GM12878 (cell line): ENCODE measurements at regions not wholly inside any gene's neighbourhood (a gene's known extent, or its start where the extent isn't known, plus 50 kb on each side); places are given as distances from the start of the nearest gene placed in this dataset.

Experiments used
- CTCF ChIP-seq, 3 experiments: IDR thresholded peaks in 2 of 3; conservative IDR thresholded peaks in 1 of 3; 2 replicates each; pipeline ENCODE4 v1.5.1; 2011; ENCODE audit warnings: low read depth in 3 of 3, low read length in 3 of 3, mild to moderate bottlenecking in 3 of 3, control low read depth in 2 of 3, moderate library complexity in 2 of 3, inconsistent platforms in 1 of 3, mixed read lengths in 1 of 3; ENCODE audit not compliant: control insufficient read depth in 2 of 3, insufficient read depth in 1 of 3; ENCODE audit errors: extremely low read depth in 1 of 3
- JUNB ChIP-seq: IDR thresholded peaks from 2 replicates; pipeline ENCODE4 v1.6.1; 2016; ENCODE audit warnings: antibody characterized with exemption, mild to moderate bottlenecking
- POLR2AphosphoS5 ChIP-seq: IDR thresholded peaks from 2 replicates; pipeline ENCODE4 v1.6.1; 2011; ENCODE audit warnings: mild to moderate bottlenecking, low read length, inconsistent platforms
- RCOR1 ChIP-seq: conservative IDR thresholded peaks from 2 replicates; pipeline ENCODE4 v1.6.1; 2012; ENCODE audit warnings: low read depth, low read length, improper control_type of control experiment
- RELA ChIP-seq: fragments of 450-650 bp; IDR thresholded peaks from 2 replicates; pipeline ENCODE4 v1.8.0; 2014; ENCODE audit warnings: borderline replicate concordance; ENCODE audit not compliant: partially characterized antibody
- TF ChIP-seq, protein P1 (sequence below): fragments of 450-650 bp; IDR thresholded peaks from 2 replicates; pipeline ENCODE4 v1.6.1; 2014; ENCODE audit warnings: mild to moderate bottlenecking

- TF ChIP-seq RELA (no peak), RCOR1 (no peak), POLR2AphosphoS5 (no peak), CTCF (IDR thresholded peaks at IDR 0.05 in 2 of 3, conservative IDR thresholded peaks at IDR 0.05 in 1 of 3; ENCODE audit: control insufficient read depth in 2 of 3, extremely low read depth in 1 of 3, insufficient read depth in 1 of 3, low read depth in 3 of 3, low read length in 3 of 3) (no peak), JUNB (no peak)
- TF ChIP-seq, protein P1, sequence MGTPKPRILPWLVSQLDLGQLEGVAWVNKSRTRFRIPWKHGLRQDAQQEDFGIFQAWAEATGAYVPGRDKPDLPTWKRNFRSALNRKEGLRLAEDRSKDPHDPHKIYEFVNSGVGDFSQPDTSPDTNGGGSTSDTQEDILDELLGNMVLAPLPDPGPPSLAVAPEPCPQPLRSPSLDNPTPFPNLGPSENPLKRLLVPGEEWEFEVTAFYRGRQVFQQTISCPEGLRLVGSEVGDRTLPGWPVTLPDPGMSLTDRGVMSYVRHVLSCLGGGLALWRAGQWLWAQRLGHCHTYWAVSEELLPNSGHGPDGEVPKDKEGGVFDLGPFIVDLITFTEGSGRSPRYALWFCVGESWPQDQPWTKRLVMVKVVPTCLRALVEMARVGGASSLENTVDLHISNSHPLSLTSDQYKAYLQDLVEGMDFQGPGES, result no peak
Measured at GRCh38 chr17:77527836-77528505, 387.2 kb downstream of the SEC14L1 start.
